IMR-90 (cell line): ENCODE measurements at regions not wholly inside any gene's neighbourhood (a gene's known extent, or its start where the extent isn't known, plus 50 kb on each side); places are given as distances from the start of the nearest gene placed in this dataset.

Experiments used
- ATAC-seq: fragments of 200-7000 bp; cut with Tn5 transposase; 2 replicates; pipeline ENCODE4 v1.9.1; 2020; ENCODE audit warnings: low read depth, mild to moderate bottlenecking, moderate library complexity
- BruUV-seq: library from RNA; stranded (reverse); fragments of 400-500 nt; replicated peaks from 2 replicates; lab custom pipeline; 2021; lab: Mats Ljungman, UMichigan
- CTCF ChIA-PET: fragments of 300-600 bp; formaldehyde crosslinking; extraction: SDS; loops from one replicate; lab custom pipeline; 2021; ENCODE audit warnings: antibody characterized with exemption; lab: Yijun Ruan, JAX
- POLR2A ChIA-PET: fragments of 300-600 bp; sonication (Branson Sonifier 250); formaldehyde crosslinking; loops from one replicate; lab custom pipeline; 2022; ENCODE audit warnings: antibody characterized with exemption; ENCODE audit not compliant: unreplicated experiment; lab: Charles Lee
- DNase-seq: peaks from one replicate; pipeline ENCODE4 v3.0.0; 2013
- H2AFZ ChIP-seq: replicated peaks from 2 replicates; pipeline ENCODE3; 2013; ENCODE audit warnings: low read length, mild to moderate bottlenecking; ENCODE audit not compliant: poor library complexity
- H2AK5ac ChIP-seq: 2 replicates; pipeline ENCODE4 v1.6.1; 2013; ENCODE audit warnings: low read depth, low read length, inconsistent platforms
- H2AK9ac ChIP-seq: replicated peaks from 2 replicates; pipeline ENCODE3; 2013; ENCODE audit warnings: mild to moderate bottlenecking, low read depth, low read length, moderate library complexity; ENCODE audit not compliant: poor library complexity
- H2BK120ac ChIP-seq: 2 replicates; pipeline ENCODE4 v1.6.1; 2013; ENCODE audit warnings: low read depth, low read length, inconsistent platforms
- H2BK15ac ChIP-seq: 3 replicates; pipeline ENCODE4 v1.6.1; 2013; ENCODE audit warnings: low read depth, low read length, inconsistent platforms
- H2BK20ac ChIP-seq: 2 replicates; pipeline ENCODE4 v1.6.1; 2013; ENCODE audit warnings: low read depth, mild to moderate bottlenecking, inconsistent platforms, low read length, moderate library complexity
- H2BK5ac ChIP-seq: 2 replicates; pipeline ENCODE4 v1.6.1; 2013; ENCODE audit warnings: mild to moderate bottlenecking, low read depth, low read length, inconsistent platforms; ENCODE audit not compliant: poor library complexity, severe bottlenecking
- H3K14ac ChIP-seq: replicated peaks from 2 replicates; pipeline ENCODE4 v1.6.1; 2013; ENCODE audit warnings: low read depth, low read length, inconsistent platforms
- H3K18ac ChIP-seq: 2 replicates; pipeline ENCODE4 v1.6.1; 2013; ENCODE audit warnings: low read depth, low read length, control low read depth
- H3K23ac ChIP-seq: 2 replicates; pipeline ENCODE4 v1.6.1; 2013; ENCODE audit warnings: low read depth, low read length, inconsistent platforms
- H3K27ac ChIP-seq: 2 replicates; pipeline ENCODE4 v1.5.1; 2013; ENCODE audit warnings: mild to moderate bottlenecking, control low read depth, low read length; ENCODE audit not compliant: insufficient read depth
- H3K27me3 ChIP-seq: 2 replicates; pipeline ENCODE4 v1.6.1; 2013; ENCODE audit warnings: low read length; ENCODE audit not compliant: control insufficient read depth, insufficient read depth
- H3K36me3 ChIP-seq: 2 replicates; pipeline ENCODE4 v1.6.1; 2013; ENCODE audit warnings: low read length, mixed read lengths; ENCODE audit not compliant: control insufficient read depth, insufficient read depth
- H3K4ac ChIP-seq: 2 replicates; pipeline ENCODE4 v1.6.1; 2013; ENCODE audit warnings: low read depth, low read length, inconsistent platforms
- H3K4me1 ChIP-seq: 2 replicates; pipeline ENCODE4 v1.6.1; 2013; ENCODE audit warnings: low read length, mixed read lengths; ENCODE audit not compliant: control insufficient read depth, insufficient read depth
- H3K4me2 ChIP-seq: 2 replicates; pipeline ENCODE4 v1.6.1; 2013; ENCODE audit warnings: low read depth, mild to moderate bottlenecking, control low read depth, low read length, moderate library complexity
- H3K4me3 ChIP-seq: 2 replicates; pipeline ENCODE4 v1.5.1; 2013; ENCODE audit warnings: low read depth, mild to moderate bottlenecking, control low read depth, low read length, moderate library complexity; ENCODE audit not compliant: insufficient read depth
- H3K56ac ChIP-seq: 2 replicates; pipeline ENCODE4 v1.6.1; 2013; ENCODE audit warnings: low read length, inconsistent platforms; ENCODE audit not compliant: insufficient read depth; ENCODE audit errors: extremely low read depth
- H3K79me1 ChIP-seq, 2 experiments: 2 replicates each; pipeline ENCODE4 v1.6.1; 2013; ENCODE audit warnings: low read length in 2 of 2, inconsistent platforms in 1 of 2, low read depth in 1 of 2
- H3K9ac ChIP-seq: 2 replicates; pipeline ENCODE4 v1.6.1; 2013; ENCODE audit warnings: low read depth, low read length, control low read depth
- H3K9me1 ChIP-seq: 2 replicates; pipeline ENCODE4 v1.6.1; 2013; ENCODE audit warnings: low read length, inconsistent platforms; ENCODE audit not compliant: insufficient read depth
- H3K9me3 ChIP-seq: 2 replicates; pipeline ENCODE4 v1.6.1; 2013; ENCODE audit warnings: low read length; ENCODE audit not compliant: control insufficient read depth, insufficient read depth
- H4K20me1 ChIP-seq: 2 replicates; pipeline ENCODE4 v1.6.1; 2013; ENCODE audit warnings: low read length, inconsistent platforms; ENCODE audit not compliant: insufficient read depth
- H4K5ac ChIP-seq: 2 replicates; pipeline ENCODE4 v1.6.1; 2013; ENCODE audit warnings: mild to moderate bottlenecking, low read depth, low read length, control low read depth
- H4K8ac ChIP-seq, 2 experiments: 2 replicates each; pipeline ENCODE4 v1.6.1; 2013; ENCODE audit warnings: low read depth in 2 of 2, low read length in 2 of 2, control low read depth in 1 of 2, inconsistent platforms in 1 of 2
- H4K91ac ChIP-seq: 2 replicates; pipeline ENCODE4 v1.6.1; 2013; ENCODE audit warnings: low read depth, low read length, inconsistent platforms; ENCODE audit not compliant: insufficient read depth
- MAFK ChIP-seq: IDR thresholded peaks from 2 replicates; pipeline ENCODE4 v1.6.1; 2012; ENCODE audit warnings: low read depth, low read length, improper control_type of control experiment
- POLR2A ChIP-seq: IDR thresholded peaks from 2 replicates; pipeline ENCODE4 v1.6.1; 2012; ENCODE audit warnings: mild to moderate bottlenecking, low read depth, low read length
- RFX5 ChIP-seq: IDR thresholded peaks from 2 replicates; pipeline ENCODE4 v1.8.0; 2012; ENCODE audit warnings: low read depth, mild to moderate bottlenecking, low read length, moderate library complexity
- WGBS, 2 experiments: methylation state at CpG; one replicate each; pipeline versions ENCODE4 v1.1.5 to v1.1.7; 2013; ENCODE audit warnings: missing lambda C conversion rate in 2 of 2; ENCODE audit not compliant: insufficient read length in 1 of 2; ENCODE audit errors: extremely low coverage in 2 of 2; 5-methylcytosine and 5-hydroxymethylcytosine counted together
- dilution Hi-C: fragments of 300-500 bp; cut with HindIII; formaldehyde crosslinking; loops from one replicate; pipeline ENCODE4 v1.14.3; 2018; ENCODE audit warnings: low sequenced_read_pairs; ENCODE audit not compliant: unreplicated experiment
- in situ Hi-C: fragments of 300-500 bp; cut with MboI; formaldehyde crosslinking; loops from 3 replicates; pipeline ENCODE4 v1.14.3; 2019; ENCODE audit warnings: low sequenced_read_pairs, inconsistent platforms, mixed read lengths
- intact Hi-C: fragments of 100-400 bp; cut with micrococcal nuclease; formaldehyde crosslinking; loops from 2 replicates; pipeline ENCODE4 v1.10.0; 2022

- ATAC-seq = no peak
These were observed 128.0 kb downstream of the OMA1 start for GRCh38 chr1:58418283-58419228.

More at GRCh38 chr1:58418283-58419228, 128.0 kb downstream of the OMA1 start:
- no peaks in the 10 kb centered on the region for H3K36me3 ChIP-seq
- no peak overlapping the region for H2BK15ac ChIP-seq
- no peak overlapping the region for H2BK20ac ChIP-seq
- no peak overlapping the region for H3K4ac ChIP-seq
- dilution Hi-C loops = no loop called here
- no peaks in the 10 kb centered on the region for H3K9me1 ChIP-seq
- ChIA-PET CTCF (no interaction called here), POLR2A (interaction anchor here (0.5 kb wide), 1 partner anchor 9 kb away, joined by 3 read pairs; no protein-coding TSS in a partner anchor)
- no peak overlapping the region for H3K4me2 ChIP-seq
- no peak overlapping the region for H2AK5ac ChIP-seq
- no TSS peak for BruUV-seq
- H4K91ac ChIP-seq = no peak overlapping the region
- no peak overlapping the region for H3K56ac ChIP-seq
- H3K9ac ChIP-seq = no peak overlapping the region
- no CpG with 5 or more reads among the region's 2 CpGs for WGBS, 2 experiments
- no peaks in the 10 kb centered on the region for H3K4me1 ChIP-seq
- H2AFZ ChIP-seq = no peak overlapping the region
- H3K14ac ChIP-seq = no peak overlapping the region
- H3K18ac ChIP-seq = no peak overlapping the region
- H4K5ac ChIP-seq = no peak overlapping the region
- H2BK5ac ChIP-seq = no peak overlapping the region
- no peak overlapping the region for H3K23ac ChIP-seq
- no peak overlapping the region for H2AK9ac ChIP-seq
- TF ChIP-seq POLR2A (no peak), MAFK (no peak), RFX5 (no peak)
- H3K9me3 ChIP-seq = no peaks in the 10 kb centered on the region
- no peaks in the 10 kb centered on the region for H3K79me1 ChIP-seq
- in situ Hi-C loops = no loop called here
- no peak overlapping the region for H3K27ac ChIP-seq
- no peak overlapping the region for H2BK120ac ChIP-seq
- intact Hi-C loops = no loop called here
- H3K4me3 ChIP-seq = no peak overlapping the region
- DNase-seq = no peak
- peaks cover 13% of the 10 kb centered on the region for H3K27me3 ChIP-seq
- H4K20me1 ChIP-seq = no peaks in the 10 kb centered on the region
- H4K8ac ChIP-seq = no peak overlapping the region
